Loucy (cell line): ENCODE measurements at regions not wholly inside any gene's neighbourhood (a gene's known extent, or its start where the extent isn't known, plus 50 kb on each side); places are given as distances from the start of the nearest gene placed in this dataset.

Experiments
- H2AFZ ChIP-seq: fragments of 200-600 bp; sonication (generic); 2 replicates; pipeline ENCODE4 v1.6.0; 2016; ENCODE audit warnings: antibody characterized with exemption, mild to moderate bottlenecking, low read length, moderate library complexity
- H3F3A ChIP-seq: fragments of 200-600 bp; 2 replicates; pipeline ENCODE4 v1.6.0; 2016; ENCODE audit warnings: antibody characterized with exemption, low read depth, mild to moderate bottlenecking
- H3K27me3 ChIP-seq: fragments of 200-600 bp; sonication (generic); 2 replicates; pipeline ENCODE4 v1.6.1; 2014; ENCODE audit warnings: low read length, mild to moderate bottlenecking; ENCODE audit not compliant: insufficient read depth, poor library complexity, severe bottlenecking
- H3K36me3 ChIP-seq: fragments of 200-600 bp; sonication (generic); 2 replicates; pipeline ENCODE4 v1.6.1; 2016; ENCODE audit warnings: low read length; ENCODE audit not compliant: insufficient read depth
- H3K4me1 ChIP-seq: fragments of 200-600 bp; sonication (generic); 2 replicates; pipeline ENCODE4 v1.5.1; 2014; ENCODE audit warnings: low read length, mild to moderate bottlenecking; ENCODE audit not compliant: insufficient read depth, poor library complexity, severe bottlenecking
- H3K4me2 ChIP-seq: fragments of 200-600 bp; sonication (generic); 2 replicates; pipeline ENCODE4 v1.6.0; 2014; ENCODE audit warnings: antibody characterized with exemption, low read length, low read depth, mild to moderate bottlenecking; ENCODE audit not compliant: poor library complexity, severe bottlenecking
- H3K4me3 ChIP-seq: fragments of 200-600 bp; sonication (generic); 2 replicates; pipeline ENCODE4 v1.5.1; 2014; ENCODE audit warnings: low read length, mild to moderate bottlenecking, mixed read lengths; ENCODE audit not compliant: poor library complexity, severe bottlenecking
- H3K79me2 ChIP-seq: fragments of 200-600 bp; sonication (generic); 2 replicates; pipeline ENCODE4 v1.6.1; 2014; ENCODE audit warnings: low read length; ENCODE audit not compliant: insufficient read depth
- H3K9ac ChIP-seq: fragments of 200-600 bp; sonication (generic); 2 replicates; pipeline ENCODE4 v1.6.0; 2014; ENCODE audit warnings: mild to moderate bottlenecking, low read depth, low read length, moderate library complexity; ENCODE audit not compliant: poor library complexity, severe bottlenecking
- H3K9me2 ChIP-seq: fragments of 200-600 bp; sonication (generic); replicated peaks from 2 replicates; pipeline ENCODE4 v1.6.1; 2016; ENCODE audit warnings: low read depth, low read length, mixed read lengths
- H3K9me3 ChIP-seq: fragments of 200-600 bp; sonication (generic); 2 replicates; pipeline ENCODE4 v1.6.1; 2014; ENCODE audit warnings: mild to moderate bottlenecking, antibody characterized with exemption, low read length, low read depth; ENCODE audit not compliant: insufficient read depth
- H4K20me1 ChIP-seq: fragments of 200-600 bp; sonication (generic); 2 replicates; pipeline ENCODE4 v1.6.0; 2014; ENCODE audit warnings: antibody characterized with exemption, low read length, mild to moderate bottlenecking; ENCODE audit not compliant: insufficient read depth, poor library complexity, severe bottlenecking
- CTCF ChIP-seq: fragments of 200-600 bp; sonication (generic); conservative IDR thresholded peaks from 2 replicates; pipeline ENCODE4 v1.5.1; 2014; ENCODE audit warnings: mild to moderate bottlenecking, antibody characterized with exemption, low read length
- EZH2phosphoT487 ChIP-seq: fragments of 200-600 bp; IDR thresholded peaks from 2 replicates; pipeline ENCODE4 v1.6.1; 2018; ENCODE audit warnings: antibody characterized with exemption, mild to moderate bottlenecking, moderate library complexity, borderline replicate concordance

- no peaks in the 10 kb centered on the region for H3K79me2 ChIP-seq
- H3K36me3 ChIP-seq = no peaks in the 10 kb centered on the region
- H3K9me3 ChIP-seq = no peaks in the 10 kb centered on the region
- no peak overlapping the region for H3K4me3 ChIP-seq
- no peaks in the 10 kb centered on the region for H3K9me2 ChIP-seq
- no peaks in the 10 kb centered on the region for H3F3A ChIP-seq
- no peak overlapping the region for H3K9ac ChIP-seq
- H3K4me1 ChIP-seq = peaks cover 7% of the 10 kb centered on the region
- H3K27me3 ChIP-seq = no peaks in the 10 kb centered on the region
- H2AFZ ChIP-seq = no peak overlapping the region
- no peaks in the 10 kb centered on the region for H4K20me1 ChIP-seq
- TF ChIP-seq EZH2phosphoT487 (no peak), CTCF (no peak)
- H3K4me2 ChIP-seq = no peak overlapping the region
Measured at GRCh38 chr6:12419631-12420272, 129.6 kb downstream of the EDN1 start.

GRCh38 chr6:12420626-12421025, 130.5 kb downstream of the EDN1 start:
- Histone ChIP-seq H3K4me3 (no peak overlapping the region), H3K27me3 (no peaks in the 10 kb centered on the region), H4K20me1 (no peaks in the 10 kb centered on the region), H3K4me1 (peaks cover 7% of the 10 kb centered on the region), H3K9me2 (no peaks in the 10 kb centered on the region), H3K4me2 (no peak overlapping the region), H3K9me3 (no peaks in the 10 kb centered on the region), H3F3A (no peaks in the 10 kb centered on the region), H3K9ac (no peak overlapping the region), H3K36me3 (no peaks in the 10 kb centered on the region), H3K79me2 (no peaks in the 10 kb centered on the region), H2AFZ (no peak overlapping the region)
- TF ChIP-seq EZH2phosphoT487 (no peak), CTCF (no peak)

GRCh38 chr6:12421596-12421995, 131.4 kb downstream of the EDN1 start:
- Histone ChIP-seq H3K4me2 (no peak overlapping the region), H3K36me3 (no peaks in the 10 kb centered on the region)

More at GRCh38 chr6:12421596-12421995, 131.4 kb downstream of the EDN1 start:
- H3K4me1 ChIP-seq = peaks cover 7% of the 10 kb centered on the region
- no peaks in the 10 kb centered on the region for H3K9me2 ChIP-seq
- H4K20me1 ChIP-seq = no peaks in the 10 kb centered on the region
- no peak for TF ChIP-seq CTCF
- no peak for TF ChIP-seq EZH2phosphoT487
- no peak overlapping the region for H3K4me3 ChIP-seq
- no peaks in the 10 kb centered on the region for H3K27me3 ChIP-seq
- no peak overlapping the region for H3K9ac ChIP-seq
- no peak overlapping the region for H2AFZ ChIP-seq
- H3F3A ChIP-seq = no peaks in the 10 kb centered on the region
- no peaks in the 10 kb centered on the region for H3K9me3 ChIP-seq
- no peaks in the 10 kb centered on the region for H3K79me2 ChIP-seq
